ENCODE measurements at regions not wholly inside any gene's neighbourhood (a gene's known extent, or its start where the extent isn't known, plus 50 kb on each side); places are given as distances from the start of the nearest gene placed in this dataset.
A peak's percentile ranks its signal among the peaks of the same experiment; 100 is the strongest.
"Not testable (repeated sequence)": the region's sequence is repeated elsewhere in the genome, so short reads cannot be mapped to it uniquely, and the experiment has no call there.

DNA sequence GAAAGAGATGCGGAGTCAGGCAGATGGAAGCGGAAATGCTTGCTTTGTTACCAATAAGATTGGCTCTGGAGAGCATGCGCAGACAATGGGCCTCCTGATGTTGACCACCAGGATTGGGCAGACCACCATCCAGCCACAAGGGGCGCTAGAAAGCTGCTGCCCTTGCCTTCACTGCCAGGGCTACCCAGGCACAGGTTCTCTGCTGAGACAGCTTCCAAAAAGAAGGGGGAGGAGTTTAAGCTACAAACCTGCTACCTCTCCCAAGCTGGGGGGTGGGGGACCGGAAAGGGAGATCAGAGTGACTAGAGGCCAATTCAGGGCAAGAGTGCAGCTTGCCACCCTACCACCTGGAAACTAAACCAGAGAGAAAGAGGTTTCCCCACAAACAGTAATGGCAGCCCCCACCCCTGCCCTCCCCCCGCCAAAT is 369.7 kb downstream of the RRAGC start:
- no peaks in the 10 kb centered on the region for H3K9me3 Mint-ChIP-seq (ENCODE audit: insufficient read depth)
- no peak overlapping the region for H3K4me3 Mint-ChIP-seq
- H3K4me1 Mint-ChIP-seq (ENCODE audit: low read depth): no peaks in the 10 kb centered on the region
- ChIA-PET CTCF (interaction anchor here (0.9 to 1.9 kb wide), 5 partner anchors 9 to 356 kb away, joined by 3 to 6 read pairs (median 5); no protein-coding TSS in a partner anchor), POLR2A (no interaction called here)
- peaks cover 25% of the 10 kb centered on the region for H3K27me3 Mint-ChIP-seq (ENCODE audit: low read depth)
- no peaks in the 10 kb centered on the region for H3K36me3 Mint-ChIP-seq (ENCODE audit: low read depth)
- ATAC-seq: peak; percentile 61
- peak; percentile 55 for DNase-seq
- H3K27ac Mint-ChIP-seq: no peak overlapping the region

DNA sequence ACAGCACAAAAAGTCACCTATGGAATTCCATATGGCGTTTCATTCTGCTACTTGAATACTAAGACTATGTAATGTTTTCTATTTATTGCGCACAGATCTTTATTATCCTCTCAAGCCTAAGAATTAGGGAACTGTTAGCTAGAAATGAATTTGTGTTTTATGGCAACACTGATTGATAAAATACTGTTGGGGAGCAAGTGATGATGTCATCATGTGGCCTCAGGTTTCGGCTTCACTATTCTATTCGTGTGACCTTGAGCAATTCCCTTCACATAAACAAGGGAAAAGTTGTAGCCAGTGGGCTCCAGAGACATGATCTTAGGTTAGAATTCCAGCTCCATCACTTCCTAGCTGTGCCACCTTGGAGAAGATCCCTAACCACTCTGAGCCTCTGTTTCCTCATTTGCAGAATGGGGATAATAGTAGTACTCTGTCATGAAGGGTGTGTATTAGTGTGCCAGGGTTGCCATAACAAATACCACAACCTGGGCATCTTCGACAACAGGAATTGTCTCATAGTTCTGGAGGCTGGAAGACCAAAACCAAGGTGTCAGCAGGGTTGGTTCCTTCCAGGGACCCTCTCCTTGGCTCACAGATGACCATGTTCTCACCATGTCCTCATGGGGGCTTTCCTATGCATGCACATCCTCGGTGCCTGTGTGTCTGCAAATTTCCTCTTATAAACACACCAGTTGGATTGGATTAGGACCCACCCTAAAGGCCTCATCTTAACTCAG is 371.2 kb downstream of the RRAGC start:
- no peaks in the 10 kb centered on the region for H3K4me1 Mint-ChIP-seq (ENCODE audit: low read depth)
- ATAC-seq (no peak), DNase-seq (no peak)
- H3K36me3 Mint-ChIP-seq (ENCODE audit: low read depth): no peaks in the 10 kb centered on the region
- CTCF ChIA-PET: no interaction called here
- H3K4me3 Mint-ChIP-seq: no peak overlapping the region
- no peaks in the 10 kb centered on the region for H3K9me3 Mint-ChIP-seq (ENCODE audit: insufficient read depth)
- peaks cover 27% of the 10 kb centered on the region for H3K27me3 Mint-ChIP-seq (ENCODE audit: low read depth)
- H3K27ac Mint-ChIP-seq: no peak overlapping the region
- POLR2A ChIA-PET: no interaction called here

DNA sequence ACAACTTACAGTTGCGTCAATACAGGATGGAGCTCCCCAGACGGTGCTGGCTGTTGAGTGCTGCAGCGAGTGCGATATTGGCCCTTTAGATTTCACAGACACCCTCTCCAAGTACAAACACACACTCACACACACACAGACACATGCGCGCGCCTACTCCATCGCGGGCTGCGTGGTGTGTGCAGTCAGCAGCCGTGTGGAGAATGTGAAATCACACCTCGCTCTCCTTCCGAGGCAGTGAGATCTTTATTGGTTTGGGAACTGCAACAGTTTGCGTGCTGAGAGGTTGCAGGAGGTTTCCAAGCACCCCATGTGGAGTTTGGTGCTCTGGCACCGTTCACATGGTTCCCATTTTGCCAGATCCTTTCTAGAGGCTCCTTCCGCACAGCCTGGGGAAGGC is 372.2 kb downstream of the RRAGC start:
- Mint-ChIP-seq H3K27ac (no peak overlapping the region), H3K9me3 (ENCODE audit: insufficient read depth) (no peaks in the 10 kb centered on the region), H3K27me3 (ENCODE audit: low read depth) (peaks cover 30% of the 10 kb centered on the region), H3K36me3 (ENCODE audit: low read depth) (no peaks in the 10 kb centered on the region), H3K4me1 (ENCODE audit: low read depth) (no peaks in the 10 kb centered on the region), H3K4me3 (no peak overlapping the region)
- ATAC-seq (no peak), DNase-seq (no peak)
- POLR2A ChIA-PET: no interaction called here
- CTCF ChIA-PET: no interaction called here

DNA sequence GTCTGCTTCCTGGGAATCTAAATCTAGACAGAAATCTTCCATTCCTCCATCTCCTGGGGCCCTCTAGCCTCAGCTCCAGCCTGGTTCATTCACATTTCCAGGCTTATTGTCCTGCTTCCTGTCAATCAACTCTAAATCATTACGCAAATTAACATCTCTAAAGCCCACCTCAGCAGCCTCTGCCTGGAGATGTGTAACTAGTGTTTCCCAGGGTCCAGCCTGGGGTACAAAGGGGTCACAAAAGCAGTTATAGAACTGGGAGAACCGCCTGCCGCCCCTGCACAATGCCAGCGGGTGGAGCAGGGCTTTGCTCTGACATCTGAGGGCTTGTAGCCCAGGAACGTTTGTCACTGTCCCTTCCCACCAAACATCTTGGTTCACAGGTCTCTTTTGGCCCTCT is 373.5 kb downstream of the RRAGC start:
- no peak overlapping the region for H3K4me3 Mint-ChIP-seq
- peaks cover 33% of the 10 kb centered on the region for H3K27me3 Mint-ChIP-seq (ENCODE audit: low read depth)
- no peak overlapping the region for H3K27ac Mint-ChIP-seq
- H3K9me3 Mint-ChIP-seq (ENCODE audit: insufficient read depth): no peaks in the 10 kb centered on the region
- H3K4me1 Mint-ChIP-seq (ENCODE audit: low read depth): no peaks in the 10 kb centered on the region
- CTCF ChIA-PET: no interaction called here
- no peaks in the 10 kb centered on the region for H3K36me3 Mint-ChIP-seq (ENCODE audit: low read depth)
- ATAC-seq (no peak), DNase-seq (no peak)
- POLR2A ChIA-PET: no interaction called here

DNA sequence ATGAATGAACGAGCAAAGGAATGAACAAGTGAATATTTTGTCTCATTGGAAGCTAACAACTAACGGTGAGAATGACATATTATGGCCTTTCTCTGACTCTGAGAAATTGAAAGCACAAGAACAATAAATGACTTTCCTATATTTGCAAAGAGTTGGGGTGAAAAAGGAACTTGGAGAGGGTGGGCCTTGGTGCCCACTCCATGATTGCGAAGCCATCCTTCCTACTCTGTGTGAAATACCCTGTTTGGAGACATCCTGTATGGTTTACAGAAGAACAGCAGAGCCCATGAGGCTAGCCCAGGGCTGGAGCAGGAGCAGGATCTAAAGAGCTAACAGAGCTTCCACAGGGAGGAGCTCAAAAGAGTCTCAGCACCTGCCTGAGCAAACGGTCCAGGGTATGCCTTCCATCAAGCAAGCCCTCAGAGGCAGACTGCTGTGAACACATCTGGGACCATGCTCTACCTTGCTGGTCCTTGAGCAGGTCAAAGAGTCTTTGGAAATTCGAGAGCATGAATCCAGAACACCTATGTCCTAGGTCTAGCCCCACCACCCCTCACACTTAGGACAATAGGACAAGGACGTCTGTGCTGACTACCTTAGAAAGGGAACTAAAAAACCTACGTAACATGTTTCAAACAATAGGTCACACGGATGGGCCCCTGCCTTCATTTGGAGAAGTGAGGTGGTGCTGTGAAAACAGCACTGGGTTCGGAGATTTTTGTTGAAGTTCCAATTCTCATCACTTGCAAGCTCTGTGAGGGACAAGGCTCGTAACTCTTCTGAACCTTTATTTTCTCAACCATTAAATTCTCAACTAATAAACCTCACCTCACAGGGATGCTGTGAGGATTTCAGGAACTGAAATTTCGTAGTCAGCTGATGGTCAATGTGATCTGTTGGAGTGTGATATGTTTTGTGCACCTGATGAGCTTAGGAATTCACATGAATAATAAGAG is 377.4 kb downstream of the RRAGC start:
- peaks cover 50% of the 10 kb centered on the region for H3K27me3 Mint-ChIP-seq (ENCODE audit: low read depth)
- H3K4me3 Mint-ChIP-seq: no peak overlapping the region
- CTCF ChIA-PET: interaction anchor here (1.5 kb wide), 1 partner anchor 21 kb away, joined by 3 read pairs; no protein-coding TSS in a partner anchor

DNA sequence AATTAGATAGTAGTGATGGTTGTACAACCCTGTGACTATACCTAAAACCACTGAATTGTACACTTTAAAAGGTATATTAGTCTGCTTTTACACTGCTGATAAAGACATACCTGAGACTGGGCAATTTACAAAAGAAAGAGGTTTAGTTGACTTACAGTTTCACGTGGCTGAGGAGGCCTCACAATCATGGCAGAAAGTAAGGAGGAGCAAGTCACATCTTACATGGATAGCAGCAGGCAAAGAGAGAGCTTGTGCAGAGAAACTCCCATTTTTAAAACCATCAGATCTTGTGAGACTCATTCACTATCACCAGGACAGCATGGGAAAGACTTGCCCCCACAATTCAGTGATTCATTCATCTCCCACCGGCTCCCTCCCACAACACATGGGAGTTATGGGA is 379.9 kb downstream of the RRAGC start:
- H3K4me1 Mint-ChIP-seq (ENCODE audit: low read depth); POLR2A ChIA-PET; H3K27ac Mint-ChIP-seq; H3K36me3 Mint-ChIP-seq (ENCODE audit: low read depth); CTCF ChIA-PET; H3K9me3 Mint-ChIP-seq (ENCODE audit: insufficient read depth); DNase-seq; ATAC-seq; H3K4me3 Mint-ChIP-seq: not testable (repeated sequence)
- H3K27me3 Mint-ChIP-seq (ENCODE audit: low read depth): peaks cover 54% of the 10 kb centered on the region

More for the DNA sequence above, 377.4 kb downstream of the RRAGC start:
- no peaks in the 10 kb centered on the region for H3K9me3 Mint-ChIP-seq (ENCODE audit: insufficient read depth)
- DNase-seq (no peak), ATAC-seq (no peak)
- H3K27ac Mint-ChIP-seq: no peak overlapping the region
- H3K4me1 Mint-ChIP-seq (ENCODE audit: low read depth): no peaks in the 10 kb centered on the region
- POLR2A ChIA-PET: interaction anchor here (0.7 kb wide), 1 partner anchor 78 kb away, joined by 3 read pairs; no protein-coding TSS in a partner anchor
- H3K36me3 Mint-ChIP-seq (ENCODE audit: low read depth): no peaks in the 10 kb centered on the region

DNA sequence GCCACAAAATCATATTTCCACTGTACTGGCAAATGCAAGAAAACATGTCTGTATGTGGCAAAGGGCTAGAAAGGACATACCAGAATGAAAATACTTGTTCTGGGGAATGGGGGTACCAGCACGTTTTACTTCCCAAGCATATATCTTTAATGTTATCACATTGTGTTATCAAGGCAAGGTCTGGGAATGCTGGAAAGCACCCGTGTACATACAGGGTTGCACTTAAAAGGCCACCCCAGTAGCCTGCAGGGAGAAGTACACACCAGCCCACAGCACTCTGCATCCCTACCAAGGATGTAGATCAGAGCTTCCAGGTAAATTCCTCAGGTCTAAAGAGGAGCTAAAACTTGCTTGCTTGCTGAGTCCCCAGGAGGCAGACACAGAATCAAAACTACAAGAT is 381.8 kb downstream of the RRAGC start:
- ATAC-seq: no peak
- no peak overlapping the region for H3K27ac Mint-ChIP-seq

DNA sequence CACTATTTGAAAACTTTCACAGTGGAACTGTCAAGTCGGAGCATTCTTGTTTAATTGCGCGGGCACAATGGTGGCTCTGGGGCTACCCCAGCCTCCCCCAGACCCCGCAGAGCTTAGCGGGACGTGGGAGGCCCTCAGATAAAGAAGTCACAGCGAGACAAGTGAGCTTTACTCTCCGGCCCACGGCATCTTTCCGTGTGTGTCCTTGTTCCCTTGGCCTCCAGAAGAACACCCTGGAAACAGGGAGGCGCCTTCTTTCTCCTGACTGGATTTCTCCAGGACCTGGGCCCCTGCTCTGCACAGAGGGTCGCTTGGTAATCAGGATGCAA is 382.8 kb downstream of the RRAGC start:
- no peaks in the 10 kb centered on the region for H3K9me3 Mint-ChIP-seq (ENCODE audit: insufficient read depth)
- no peak for DNase-seq
- peaks cover 5% of the 10 kb centered on the region for H3K4me1 Mint-ChIP-seq (ENCODE audit: low read depth)
- H3K27me3 Mint-ChIP-seq (ENCODE audit: low read depth): peaks cover 68% of the 10 kb centered on the region
- no peak overlapping the region for H3K4me3 Mint-ChIP-seq
- ChIA-PET POLR2A (no interaction called here), CTCF (no interaction called here)
- no peak overlapping the region for H3K27ac Mint-ChIP-seq
- ATAC-seq: no peak
- no peaks in the 10 kb centered on the region for H3K36me3 Mint-ChIP-seq (ENCODE audit: low read depth)

More for the DNA sequence above, 381.8 kb downstream of the RRAGC start:
- peaks cover 63% of the 10 kb centered on the region for H3K27me3 Mint-ChIP-seq (ENCODE audit: low read depth)
- ChIA-PET POLR2A (no interaction called here), CTCF (no interaction called here)
- no peaks in the 10 kb centered on the region for H3K36me3 Mint-ChIP-seq (ENCODE audit: low read depth)
- no peak for DNase-seq
- H3K4me1 Mint-ChIP-seq (ENCODE audit: low read depth): peaks cover 5% of the 10 kb centered on the region
- H3K9me3 Mint-ChIP-seq (ENCODE audit: insufficient read depth): no peaks in the 10 kb centered on the region
- no peak overlapping the region for H3K4me3 Mint-ChIP-seq

DNA sequence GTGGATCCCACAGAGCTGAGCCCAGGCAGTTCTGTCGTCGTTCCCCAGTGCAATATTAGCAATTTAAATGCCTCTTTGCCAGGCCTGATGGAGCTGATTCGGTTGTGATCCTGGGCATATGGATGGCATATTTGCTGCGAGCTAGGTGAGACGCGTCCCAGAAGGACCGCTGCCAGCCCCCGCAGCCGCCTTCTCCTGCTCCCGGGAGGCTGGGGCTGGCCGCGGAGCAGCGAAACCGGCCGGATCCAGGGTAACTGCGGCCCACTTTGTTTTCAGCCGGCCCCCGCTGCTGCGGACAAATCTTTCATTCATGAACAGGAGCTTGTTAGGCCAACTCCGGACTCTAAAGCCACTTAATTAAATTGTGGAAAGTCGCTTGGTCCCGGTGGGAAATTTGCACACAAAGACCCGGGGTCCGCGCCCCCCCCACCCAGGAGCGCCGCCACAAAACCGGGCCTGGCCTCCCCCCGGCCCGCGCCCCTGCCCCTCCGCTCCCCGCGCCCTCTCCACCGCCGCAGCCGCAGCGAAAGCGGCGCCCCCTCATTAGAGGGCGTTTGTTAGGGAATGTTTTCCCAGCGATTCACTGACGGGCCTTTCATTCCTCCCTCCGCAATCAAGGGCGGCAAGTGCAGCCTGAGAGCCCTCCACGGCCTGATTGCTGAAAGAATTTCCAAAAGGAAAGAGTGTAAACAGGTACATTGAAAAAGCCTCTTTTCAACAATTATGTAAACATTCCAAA is 383.3 kb downstream of the RRAGC start:
- Mint-ChIP-seq H3K9me3 (ENCODE audit: insufficient read depth) (no peaks in the 10 kb centered on the region), H3K27ac (no peak overlapping the region), H3K36me3 (ENCODE audit: low read depth) (no peaks in the 10 kb centered on the region), H3K27me3 (ENCODE audit: low read depth) (peaks cover 67% of the 10 kb centered on the region), H3K4me1 (ENCODE audit: low read depth) (peaks cover 5% of the 10 kb centered on the region), H3K4me3 (no peak overlapping the region)
- ChIA-PET CTCF (no interaction called here), POLR2A (interaction anchor here (0.6 kb wide), 1 partner anchor 584 kb away, joined by 3 read pairs; no protein-coding TSS in a partner anchor)
- DNase-seq (no peak), ATAC-seq (no peak)

DNA sequence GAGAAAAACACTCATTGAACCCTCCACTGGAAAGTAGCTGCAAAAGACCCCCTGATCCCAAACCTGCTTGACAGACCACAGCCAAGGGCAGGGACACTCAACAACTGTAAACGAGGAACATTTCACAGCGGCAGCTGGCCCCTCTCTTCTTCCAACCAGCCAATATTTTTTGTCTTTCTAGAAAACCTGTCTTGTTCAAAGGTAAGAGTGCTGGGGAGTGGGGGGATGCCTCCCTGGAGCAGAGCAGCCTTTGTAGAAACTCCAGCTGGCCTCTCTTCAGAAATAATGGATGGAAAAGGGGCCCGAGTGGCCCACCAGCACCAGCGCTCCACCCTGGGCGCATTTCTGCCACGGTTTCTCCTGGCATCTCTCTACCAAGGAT is 384.0 kb downstream of the RRAGC start:
- no peak overlapping the region for H3K4me3 Mint-ChIP-seq
- peaks cover 68% of the 10 kb centered on the region for H3K27me3 Mint-ChIP-seq (ENCODE audit: low read depth)
- no peaks in the 10 kb centered on the region for H3K36me3 Mint-ChIP-seq (ENCODE audit: low read depth)
- no peaks in the 10 kb centered on the region for H3K9me3 Mint-ChIP-seq (ENCODE audit: insufficient read depth)
- DNase-seq (no peak), ATAC-seq (no peak)
- H3K4me1 Mint-ChIP-seq (ENCODE audit: low read depth): peaks cover 5% of the 10 kb centered on the region
- ChIA-PET CTCF (no interaction called here), POLR2A (no interaction called here)
- H3K27ac Mint-ChIP-seq: no peak overlapping the region

DNA sequence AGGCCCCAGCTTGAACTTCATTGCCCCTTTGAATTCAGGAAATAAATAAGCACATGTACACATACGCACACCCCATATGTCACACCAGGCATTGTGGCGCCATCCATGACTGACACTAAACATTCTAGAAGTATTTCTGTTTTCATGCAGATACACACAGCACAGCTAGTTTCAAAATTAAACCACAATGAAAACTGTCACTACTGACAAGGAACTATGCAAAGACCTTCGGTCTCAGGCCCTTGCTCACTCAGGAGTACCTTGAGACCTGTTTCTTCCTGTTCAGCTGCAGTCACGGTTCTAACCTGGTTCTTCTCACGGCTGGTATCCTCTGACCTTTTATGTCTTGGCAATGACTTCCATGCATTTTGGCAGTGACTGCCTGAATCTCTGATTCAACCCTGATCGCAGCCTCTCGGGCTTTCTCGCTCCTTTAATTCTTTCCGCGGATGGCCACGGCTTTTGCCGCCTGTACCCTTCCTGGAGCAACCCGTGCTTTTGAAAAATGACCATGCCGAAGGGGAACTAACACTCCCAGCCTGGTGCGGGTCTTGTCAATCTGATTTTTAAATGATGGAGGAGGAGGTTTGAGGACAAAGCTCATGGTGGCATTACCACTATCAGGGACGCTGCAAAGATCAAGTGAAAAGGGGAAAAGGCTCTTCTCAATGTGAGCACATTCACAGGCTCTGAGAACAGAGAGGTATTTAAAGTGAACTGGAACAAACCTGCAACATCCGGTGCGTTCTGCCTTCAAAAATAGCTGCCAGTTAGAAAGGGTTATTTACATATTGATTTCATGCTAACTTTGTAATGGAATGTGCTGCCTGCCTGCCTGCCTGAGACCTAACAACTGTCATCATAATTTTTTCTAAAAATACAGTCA is 384.6 kb downstream of the RRAGC start:
- POLR2A ChIA-PET: no interaction called here
- DNase-seq: no peak
- Mint-ChIP-seq H3K27ac (no peak overlapping the region), H3K27me3 (ENCODE audit: low read depth) (peaks cover 68% of the 10 kb centered on the region), H3K36me3 (ENCODE audit: low read depth) (no peaks in the 10 kb centered on the region), H3K4me3 (no peak overlapping the region), H3K9me3 (ENCODE audit: insufficient read depth) (no peaks in the 10 kb centered on the region), H3K4me1 (ENCODE audit: low read depth) (peaks cover 5% of the 10 kb centered on the region)
- ATAC-seq: no peak
- CTCF ChIA-PET: no interaction called here
